ENCODE measurements at regions not wholly inside any gene's neighbourhood (a gene's known extent, or its start where the extent isn't known, plus 50 kb on each side); places are given as distances from the start of the nearest gene placed in this dataset.

DNA sequence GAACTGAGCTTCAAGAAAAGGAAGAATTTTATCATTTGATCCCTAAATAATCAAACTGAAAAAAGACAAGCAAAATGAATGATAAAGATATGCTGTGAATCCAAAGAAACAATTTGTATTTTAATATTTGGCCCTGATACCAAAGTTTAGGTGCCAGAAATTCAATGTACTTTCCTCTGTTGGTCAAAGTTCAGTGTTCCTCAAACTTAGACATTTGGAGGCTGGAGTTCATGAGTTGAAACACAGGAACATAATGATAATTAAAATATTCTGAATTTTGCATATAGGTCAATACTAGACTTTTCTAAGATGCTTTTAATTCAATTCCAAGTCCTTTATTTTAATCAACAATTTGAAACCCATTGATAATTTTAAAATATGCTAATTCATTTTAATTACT lies 1007.7 kb upstream of the ATXN7L3B start:
- DNase-seq: no peak
- no peak overlapping the region for H3K4me3 ChIP-seq
- no peaks in the 10 kb centered on the region for H3K36me3 ChIP-seq
- TF ChIP-seq POLR2A (IDR thresholded peaks at IDR 0.05): no peak
- no peak for TF ChIP-seq POLR2AphosphoS5 (IDR thresholded peaks at IDR 0.05)
- TF ChIP-seq, protein P1, sequence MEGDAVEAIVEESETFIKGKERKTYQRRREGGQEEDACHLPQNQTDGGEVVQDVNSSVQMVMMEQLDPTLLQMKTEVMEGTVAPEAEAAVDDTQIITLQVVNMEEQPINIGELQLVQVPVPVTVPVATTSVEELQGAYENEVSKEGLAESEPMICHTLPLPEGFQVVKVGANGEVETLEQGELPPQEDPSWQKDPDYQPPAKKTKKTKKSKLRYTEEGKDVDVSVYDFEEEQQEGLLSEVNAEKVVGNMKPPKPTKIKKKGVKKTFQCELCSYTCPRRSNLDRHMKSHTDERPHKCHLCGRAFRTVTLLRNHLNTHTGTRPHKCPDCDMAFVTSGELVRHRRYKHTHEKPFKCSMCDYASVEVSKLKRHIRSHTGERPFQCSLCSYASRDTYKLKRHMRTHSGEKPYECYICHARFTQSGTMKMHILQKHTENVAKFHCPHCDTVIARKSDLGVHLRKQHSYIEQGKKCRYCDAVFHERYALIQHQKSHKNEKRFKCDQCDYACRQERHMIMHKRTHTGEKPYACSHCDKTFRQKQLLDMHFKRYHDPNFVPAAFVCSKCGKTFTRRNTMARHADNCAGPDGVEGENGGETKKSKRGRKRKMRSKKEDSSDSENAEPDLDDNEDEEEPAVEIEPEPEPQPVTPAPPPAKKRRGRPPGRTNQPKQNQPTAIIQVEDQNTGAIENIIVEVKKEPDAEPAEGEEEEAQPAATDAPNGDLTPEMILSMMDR (IDR thresholded peaks at IDR 0.05): no peak
- TF ChIP-seq EP300 (IDR thresholded peaks at IDR 0.05): no peak
- peaks cover 0 to 6% (median 1%) of the 10 kb centered on the region in 4 donors for H3K9me3 ChIP-seq
- no peak overlapping the region for H3K27ac ChIP-seq
- H3K4me1 ChIP-seq: no peaks in the 10 kb centered on the region
- intact Hi-C loops (cut with DNase I; ENCODE audit: low total_unique reads): no loop called here
- H3K27me3 ChIP-seq: no peaks in the 10 kb centered on the region

DNA sequence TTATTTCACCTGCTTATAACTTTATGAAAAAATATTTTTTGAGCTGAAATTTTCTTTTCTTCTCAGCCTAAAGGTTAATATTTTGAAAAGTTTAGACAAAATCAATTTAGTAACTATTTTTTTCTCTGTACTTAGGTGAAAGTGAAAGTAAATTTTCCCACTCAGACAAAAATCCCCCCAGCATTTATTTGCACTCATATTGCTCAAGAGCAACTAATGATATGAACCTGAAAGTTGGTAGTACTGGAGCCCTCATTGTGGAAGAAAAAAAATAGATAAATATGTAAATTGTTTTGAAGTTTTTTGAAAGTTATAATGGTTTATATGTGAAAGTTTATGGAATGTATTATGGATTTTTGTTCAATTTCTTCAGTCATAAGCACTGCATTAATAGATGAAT lies 1005.9 kb upstream of the ATXN7L3B start:
- H3K36me3 ChIP-seq: no peaks in the 10 kb centered on the region
- H3K27me3 ChIP-seq: no peaks in the 10 kb centered on the region
- TF ChIP-seq, protein P1 (IDR thresholded peaks at IDR 0.05): no peak
- no peak for TF ChIP-seq EP300 (IDR thresholded peaks at IDR 0.05)
- no peak for TF ChIP-seq POLR2AphosphoS5 (IDR thresholded peaks at IDR 0.05)
- TF ChIP-seq POLR2A (IDR thresholded peaks at IDR 0.05): no peak
- no peak overlapping the region for H3K27ac ChIP-seq
- DNase-seq: no peak
- H3K9me3 ChIP-seq: peaks cover 0 to 10% (median 1%) of the 10 kb centered on the region in 4 donors
- no peak overlapping the region for H3K4me3 ChIP-seq
- no peaks in the 10 kb centered on the region for H3K4me1 ChIP-seq
- intact Hi-C loops (cut with DNase I; ENCODE audit: low total_unique reads): no loop called here

DNA sequence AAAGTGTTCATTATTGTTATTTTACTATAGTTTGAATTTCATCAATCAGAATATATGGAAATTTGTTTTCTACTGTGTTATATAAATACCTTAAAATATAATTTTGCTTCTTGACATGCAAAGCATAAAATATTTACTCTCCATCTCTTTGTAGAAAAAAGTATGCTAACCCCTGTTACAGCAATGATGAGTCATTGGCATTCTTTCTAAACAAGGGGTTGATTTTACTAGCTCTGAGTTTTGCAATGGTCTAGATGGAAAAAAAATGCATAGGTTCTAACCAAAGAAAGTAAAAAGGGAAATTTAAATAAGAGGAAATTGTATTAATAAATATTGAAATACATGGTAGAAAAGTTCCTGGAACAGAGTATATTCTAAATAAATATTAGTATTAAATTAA lies 990.2 kb upstream of the ATXN7L3B start:
- Histone ChIP-seq H3K9me3 (no peaks in the 10 kb centered on the region), H3K4me1 (no peaks in the 10 kb centered on the region), H3K27me3 (no peaks in the 10 kb centered on the region), H3K4me3 (no peak overlapping the region), H3K27ac (no peak overlapping the region), H3K36me3 (no peaks in the 10 kb centered on the region)
- TF ChIP-seq POLR2A (IDR thresholded peaks at IDR 0.05) (no peak), EP300 (IDR thresholded peaks at IDR 0.05) (no peak), POLR2AphosphoS5 (IDR thresholded peaks at IDR 0.05) (no peak)
- TF ChIP-seq, protein P1 (IDR thresholded peaks at IDR 0.05): no peak
- intact Hi-C loops (cut with DNase I; ENCODE audit: low total_unique reads): no loop called here
- no peak for DNase-seq

DNA sequence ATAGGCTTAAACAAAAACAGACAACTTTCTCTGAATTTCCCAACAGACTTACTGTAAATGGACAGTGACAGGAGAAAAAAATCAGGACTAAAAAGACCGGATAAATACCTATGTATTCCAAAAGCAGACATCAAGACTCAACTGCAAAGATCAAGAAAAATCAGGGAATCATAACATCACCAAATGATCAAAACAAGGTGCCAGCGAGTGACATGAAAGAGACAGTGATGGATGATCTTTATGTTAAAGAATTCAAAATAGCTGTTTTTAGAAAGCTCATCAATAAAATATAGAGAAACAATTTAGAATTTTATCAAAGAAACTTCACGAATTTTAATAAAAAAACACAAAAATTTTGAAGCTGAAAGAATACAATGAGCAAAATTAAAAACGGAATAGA lies 952.5 kb upstream of the ATXN7L3B start:
- 82 to 89% (median 84%) methylated on average over 4 of the region's 4 CpGs for WGBS, 5 donors
- Histone ChIP-seq H3K4me3 (no peak overlapping the region), H3K36me3 (no peaks in the 10 kb centered on the region), H3K9me3 (peaks cover 0 to 16% (median 0%) of the 10 kb centered on the region in 4 donors), H3K4me1 (no peaks in the 10 kb centered on the region), H3K27ac (no peak overlapping the region), H3K27me3 (no peaks in the 10 kb centered on the region)
- no peak for TF ChIP-seq POLR2A (IDR thresholded peaks at IDR 0.05)
- no peak for TF ChIP-seq EP300 (IDR thresholded peaks at IDR 0.05)
- TF ChIP-seq, protein P1 (IDR thresholded peaks at IDR 0.05): no peak
- TF ChIP-seq POLR2AphosphoS5 (IDR thresholded peaks at IDR 0.05): no peak
- no peak for DNase-seq
- intact Hi-C loops (cut with DNase I; ENCODE audit: low total_unique reads): no loop called here
